IPS-NIHi11 (cell line): ENCODE measurements at regions not wholly inside any gene's neighbourhood (a gene's known extent, or its start where the extent isn't known, plus 50 kb on each side); places are given as distances from the start of the nearest gene placed in this dataset.
A peak's percentile ranks its signal among the peaks of the same experiment; 100 is the strongest.
"Not testable (repeated sequence)": the region's sequence is repeated elsewhere in the genome, so short reads cannot be mapped to it uniquely, and the experiment has no call there.

ENCODE experiments used
- DNase-seq: peaks from one replicate; pipeline ENCODE4 v3.0.0; 2012; ENCODE audit warnings: mixed read lengths, low spot score

GRCh38 chr20:6662309-6662708 lies 105.2 kb upstream of the BMP2 start:
- DNase-seq = no peak

- DNase-seq = no peak
These were observed 107.0 kb upstream of the BMP2 start for GRCh38 chr20:6660441-6660840.

DNA sequence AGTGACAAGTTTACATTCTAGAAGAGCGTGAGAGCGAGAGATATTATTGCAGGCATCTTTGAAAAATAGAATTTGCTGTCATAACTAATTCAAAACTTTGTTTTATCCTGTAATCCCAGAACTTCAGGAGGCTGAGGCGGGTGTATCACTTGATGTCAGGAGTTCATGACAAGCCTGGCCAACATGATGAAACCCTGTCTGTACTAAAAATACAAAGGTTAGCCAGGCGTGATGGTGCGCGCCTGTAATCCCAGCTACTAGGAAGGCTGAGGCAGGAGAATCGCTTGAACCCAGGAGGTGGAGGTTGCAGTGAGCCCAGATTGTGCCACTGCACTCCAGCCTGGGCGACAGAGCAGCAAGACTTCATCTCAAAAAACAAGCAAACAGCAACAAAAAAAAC lies 108.6 kb upstream of the BMP2 start:
- not testable (repeated sequence) for DNase-seq

GRCh38 chr20:6657904-6658303 lies 109.6 kb upstream of the BMP2 start:
- no peak for DNase-seq

DNA sequence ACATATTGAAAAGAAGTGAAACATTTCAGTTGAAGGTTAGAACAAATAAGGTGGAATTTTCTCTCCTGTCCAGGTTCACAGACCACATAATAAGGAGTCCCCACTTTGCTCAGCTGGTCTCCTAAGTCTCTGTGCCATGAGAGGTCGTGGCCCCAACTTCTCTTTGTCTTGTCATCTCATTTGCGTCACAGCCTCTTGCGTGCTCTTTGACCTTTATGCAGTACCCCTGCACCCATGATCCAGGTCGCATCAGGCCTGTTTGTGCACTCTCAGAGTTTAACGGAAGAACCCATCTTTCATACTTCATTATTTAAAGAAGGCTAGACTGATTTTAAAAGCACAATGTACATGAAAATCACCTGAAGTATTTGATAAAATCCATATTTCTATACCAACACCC lies 110.4 kb upstream of the BMP2 start:
- no peak for DNase-seq

DNA sequence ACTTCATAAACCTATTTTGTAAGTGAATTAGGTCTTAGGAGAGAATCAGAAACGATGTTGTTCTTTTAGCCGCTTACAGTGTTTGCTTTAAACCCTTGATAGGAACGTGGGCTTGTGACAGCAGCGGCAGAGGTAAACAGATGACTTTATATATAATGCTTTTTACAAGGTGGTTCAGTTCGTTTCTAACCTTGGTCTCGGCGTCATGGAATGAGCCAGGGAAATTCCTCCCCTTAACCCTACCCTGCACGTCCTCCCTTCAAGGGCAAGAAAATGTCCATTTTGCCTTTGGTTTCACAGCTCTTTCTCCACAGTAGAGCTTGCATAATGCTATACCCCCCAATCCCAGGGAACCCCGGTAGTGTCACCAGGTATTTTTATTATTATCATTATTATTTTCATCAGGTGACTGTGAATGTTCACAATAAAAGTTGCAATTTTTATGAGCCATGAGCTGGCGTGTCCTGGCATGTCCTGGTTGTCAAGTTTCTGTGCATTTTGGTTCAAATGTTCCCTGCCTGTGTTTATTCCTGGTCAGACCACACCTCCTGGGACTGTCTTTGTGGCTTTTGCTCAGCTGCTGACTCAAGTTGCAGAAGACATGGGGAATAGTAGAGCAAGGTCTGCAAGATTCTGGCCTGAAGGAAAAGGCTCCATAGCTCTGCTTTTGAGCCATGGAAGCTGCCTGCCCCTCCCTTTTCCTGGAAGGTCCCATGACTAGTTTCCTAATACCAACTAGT lies 112.8 kb upstream of the BMP2 start:
- no peak for DNase-seq

GRCh38 chr20:6651561-6651960 lies 115.9 kb upstream of the BMP2 start:
- DNase-seq = no peak

- DNase-seq = no peak
These were observed 116.5 kb upstream of the BMP2 start for GRCh38 chr20:6651016-6651415.

GRCh38 chr20:6646021-6646636 lies 121.4 kb upstream of the BMP2 start:
- no peak for DNase-seq

DNA sequence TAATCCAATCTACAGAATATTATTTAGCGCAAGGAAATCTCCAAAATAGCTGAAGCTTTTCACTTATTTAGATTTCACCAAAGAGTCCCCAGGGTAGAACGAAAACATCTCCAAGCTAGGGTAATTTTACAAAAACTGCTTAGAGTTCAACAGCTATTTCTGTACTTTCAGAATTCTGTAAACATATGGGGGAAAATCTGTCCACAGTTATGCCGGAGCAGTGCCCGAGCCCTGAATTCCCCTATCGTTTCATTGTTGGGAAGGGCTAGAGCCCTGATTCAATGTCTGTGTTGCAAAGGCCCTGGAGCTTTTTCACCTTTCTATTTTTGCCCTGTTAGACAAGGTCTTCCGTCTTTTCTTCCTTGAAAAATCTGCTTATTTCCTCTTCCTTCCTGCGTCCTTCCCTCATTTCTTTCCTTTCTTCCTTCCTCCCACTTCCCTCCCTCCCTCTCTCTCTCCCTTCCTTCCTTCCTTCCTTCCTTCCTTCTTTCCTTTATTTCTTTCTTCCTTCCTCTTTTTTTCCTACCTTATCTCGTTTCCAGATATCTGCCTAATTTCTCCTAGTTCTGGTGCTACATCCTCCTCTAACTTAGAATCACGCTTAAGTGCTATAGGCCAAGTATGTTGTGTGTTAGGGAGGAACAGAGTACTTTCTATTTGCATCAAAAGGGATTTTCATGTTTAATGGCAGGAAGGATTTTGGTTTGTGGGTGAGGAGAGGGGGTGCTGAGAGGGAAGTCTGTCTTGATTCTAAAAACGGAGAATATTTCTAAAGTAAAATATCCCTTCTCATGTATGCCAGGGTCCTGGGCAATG lies 122.5 kb upstream of the BMP2 start:
- no peak for DNase-seq

- DNase-seq = no peak
These were observed 126.5 kb upstream of the BMP2 start for GRCh38 chr20:6641012-6641411.

- peak; percentile 15 for DNase-seq
These were observed 130.3 kb upstream of the BMP2 start for GRCh38 chr20:6637160-6637579.

DNA sequence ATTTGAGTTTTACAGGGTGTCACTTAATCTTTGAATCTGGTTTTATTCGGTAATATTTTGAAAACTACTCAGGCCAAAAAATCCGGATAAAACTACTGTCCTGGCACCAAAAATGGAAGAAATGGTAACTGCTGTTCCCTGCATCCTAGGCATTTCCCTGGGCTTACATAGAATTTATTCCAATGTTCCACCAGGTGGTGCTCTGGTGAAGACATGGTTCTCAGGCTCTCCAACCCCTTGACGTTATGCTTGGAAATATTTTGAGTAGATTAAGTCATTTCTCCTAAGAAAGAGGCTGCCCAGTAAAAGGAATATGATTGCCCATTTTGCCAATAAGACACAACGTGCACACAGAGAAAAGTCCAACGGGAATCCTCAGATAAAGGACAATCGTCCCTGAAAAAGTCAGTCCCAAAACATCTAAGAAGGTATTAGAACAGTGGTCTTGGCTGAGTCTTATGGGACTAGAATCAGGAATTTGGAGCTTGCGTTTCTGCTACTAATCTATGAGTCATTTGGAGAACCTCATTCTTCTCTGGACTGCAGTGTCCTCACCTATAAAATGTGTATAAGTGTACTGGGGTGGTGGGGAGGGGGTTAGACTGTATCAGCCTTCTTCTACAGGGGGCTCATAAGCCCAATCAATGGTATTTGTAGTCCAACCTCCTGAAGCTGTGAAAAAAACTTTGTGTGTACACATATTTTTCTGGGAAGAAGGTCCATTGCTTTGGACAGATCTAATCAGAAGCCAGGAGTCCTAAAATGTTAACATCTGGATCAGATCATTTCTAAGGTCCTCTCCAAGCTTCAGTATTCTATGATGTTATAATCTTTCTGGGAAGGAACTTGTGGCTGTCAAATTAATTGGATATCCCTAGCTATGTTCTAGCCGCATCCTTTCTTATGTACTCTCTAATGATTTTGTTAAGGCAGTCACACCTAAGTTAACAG lies 131.0 kb upstream of the BMP2 start:
- DNase-seq = peak; percentile 35

DNA sequence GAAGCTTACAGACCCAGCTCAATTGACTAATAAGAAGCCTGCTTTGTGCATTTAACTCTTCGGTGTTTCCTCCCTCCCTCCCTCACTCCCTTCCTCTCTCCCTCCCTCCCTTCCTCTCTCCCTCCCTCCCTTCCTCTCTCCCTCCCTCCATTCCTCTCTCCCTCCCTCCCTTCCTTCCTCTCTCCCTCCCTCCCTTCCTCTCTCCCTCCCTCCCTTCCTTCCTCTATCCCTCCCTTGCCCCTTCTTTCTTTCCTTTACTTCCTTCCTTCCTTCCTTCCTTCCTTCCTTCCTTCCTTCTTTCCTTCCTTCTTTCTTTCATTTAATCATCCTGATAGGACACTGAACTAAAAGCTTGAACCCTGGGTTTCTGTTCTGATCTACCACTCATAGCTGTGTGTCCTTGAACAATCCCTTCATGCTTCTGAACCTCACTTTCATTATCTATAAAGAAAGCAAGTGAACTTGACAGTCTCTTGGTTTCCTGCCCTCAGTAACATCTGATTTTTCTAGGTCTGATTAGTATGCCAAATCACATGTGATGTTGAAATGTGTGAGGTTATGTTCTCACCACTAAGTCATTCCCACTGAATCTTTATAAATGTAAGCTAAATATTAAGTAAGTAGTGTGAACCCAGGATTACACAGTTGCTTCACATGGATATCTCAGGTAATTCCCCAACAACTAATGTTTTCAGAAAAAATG lies 132.3 kb upstream of the BMP2 start:
- no peak for DNase-seq

GRCh38 chr20:6632187-6632586 lies 135.3 kb upstream of the BMP2 start:
- DNase-seq = no peak

DNA sequence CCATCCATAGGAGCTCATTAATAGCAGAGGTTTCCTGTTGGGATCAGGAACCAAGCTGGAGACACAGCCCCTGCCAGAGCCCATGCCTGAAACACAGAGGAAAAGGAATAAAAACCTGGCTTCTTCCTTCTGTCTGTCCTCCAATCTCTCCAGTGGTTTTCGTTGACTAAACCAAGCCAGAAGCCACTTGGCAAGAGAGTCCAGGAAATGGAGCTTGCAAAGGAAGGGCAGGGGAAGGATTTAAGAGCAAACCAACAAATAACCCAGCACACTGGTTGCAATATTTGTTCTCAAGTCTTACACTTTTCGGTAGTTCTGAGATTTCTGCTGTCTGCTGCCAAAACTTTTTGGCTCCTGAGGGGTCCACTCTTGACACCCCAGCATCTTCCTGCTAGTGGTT lies 137.0 kb upstream of the BMP2 start:
- DNase-seq = no peak

DNA sequence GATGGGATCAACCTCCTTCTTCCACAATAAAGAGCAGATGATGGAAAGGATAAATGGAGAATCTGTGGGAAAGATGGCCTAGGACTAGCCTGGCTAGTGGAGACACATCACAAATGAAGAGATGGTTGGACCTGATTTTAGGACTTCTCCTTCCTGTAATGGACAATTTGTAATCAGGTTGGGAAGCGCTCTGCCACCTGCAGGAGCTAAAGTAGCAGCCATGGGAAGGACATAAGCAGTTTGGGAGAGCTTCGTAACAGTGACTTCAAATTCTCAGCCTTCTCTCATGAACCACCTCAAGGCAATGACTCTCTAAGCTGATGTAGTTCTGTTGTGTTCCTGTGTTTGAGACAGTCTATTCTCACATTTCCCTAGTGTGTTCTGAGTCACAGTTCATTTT lies 137.9 kb upstream of the BMP2 start:
- no peak for DNase-seq

- peak; percentile 10 for DNase-seq
These were observed 140.7 kb upstream of the BMP2 start for GRCh38 chr20:6626805-6627204.

GRCh38 chr20:6623989-6624388 lies 143.5 kb upstream of the BMP2 start:
- peak; percentile 28 for DNase-seq

DNA sequence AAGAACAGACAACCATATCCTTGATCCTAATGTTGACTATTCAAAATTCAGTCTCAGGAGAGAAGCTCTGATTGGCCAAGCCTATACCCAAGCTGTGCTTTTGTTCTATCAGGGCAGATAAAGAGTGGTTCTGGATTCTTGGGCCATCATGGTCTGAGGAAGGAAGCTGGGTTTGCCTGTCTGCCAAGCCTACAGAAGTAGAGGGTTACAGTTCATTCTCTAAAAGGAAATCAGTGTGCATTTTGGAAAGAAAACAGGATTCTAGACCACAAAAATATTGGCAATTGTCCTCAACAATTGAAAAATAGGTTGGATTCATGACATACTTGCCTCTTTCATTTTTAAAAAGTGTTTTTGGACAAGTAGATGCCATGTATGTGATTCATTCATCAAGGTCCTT lies 145.4 kb upstream of the BMP2 start:
- DNase-seq = no peak

DNA sequence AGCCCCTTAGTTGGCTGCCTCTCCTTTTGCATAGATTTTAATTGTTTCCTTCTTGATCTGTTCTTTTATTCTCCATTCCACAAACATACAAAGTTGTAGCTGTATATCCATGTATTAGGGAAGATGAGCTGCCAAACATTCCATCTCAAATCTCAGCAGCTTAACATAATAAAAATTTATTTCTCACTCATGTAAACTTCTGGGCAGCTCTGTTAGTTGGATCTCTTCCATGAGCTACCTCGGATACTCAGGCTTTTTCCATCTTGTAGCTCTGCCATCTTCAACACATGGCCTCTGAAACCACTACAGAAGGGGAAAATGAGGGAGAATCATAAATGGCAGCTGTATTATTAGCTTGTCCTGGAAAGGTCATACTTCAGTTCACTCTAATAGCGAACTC lies 149.4 kb upstream of the BMP2 start:
- DNase-seq = no peak
